MM.1S (cell line): ENCODE measurements at regions not wholly inside any gene's neighbourhood (a gene's known extent, or its start where the extent isn't known, plus 50 kb on each side); places are given as distances from the start of the nearest gene placed in this dataset.

Experiments
- DNase-seq: peaks from one replicate; pipeline ENCODE4 v3.0.0-alpha.2; 2015
- H2AFZ ChIP-seq: fragments of 300-600 bp; sonication (generic); 2 replicates; pipeline ENCODE4 v1.6.0; 2016; ENCODE audit warnings: antibody characterized with exemption, low read length
- H3F3A ChIP-seq: fragments of 300-600 bp; sonication (generic); 2 replicates; pipeline ENCODE4 v1.6.1; 2016; ENCODE audit warnings: mild to moderate bottlenecking, antibody characterized with exemption, low read length, moderate library complexity, mixed read lengths; ENCODE audit not compliant: insufficient read depth
- H3K27ac ChIP-seq: fragments of 300-600 bp; sonication (generic); 2 replicates; pipeline ENCODE4 v1.5.1; 2016; ENCODE audit warnings: mild to moderate bottlenecking, low read length
- H3K27me3 ChIP-seq: fragments of 300-600 bp; sonication (generic); replicated peaks from 2 replicates; pipeline ENCODE4 v1.6.0; 2016; ENCODE audit warnings: low read length; ENCODE audit not compliant: insufficient read depth
- H3K36me3 ChIP-seq: fragments of 300-600 bp; sonication (generic); replicated peaks from 2 replicates; pipeline ENCODE4 v1.6.1; 2016; ENCODE audit warnings: mild to moderate bottlenecking, low read length, mixed read lengths; ENCODE audit not compliant: insufficient read depth
- H3K4me1 ChIP-seq: fragments of 300-600 bp; sonication (generic); 2 replicates; pipeline ENCODE4 v1.6.1; 2016; ENCODE audit warnings: low read length, mixed read lengths
- H3K4me2 ChIP-seq: fragments of 300-600 bp; sonication (generic); 2 replicates; pipeline ENCODE4 v1.6.0; 2016; ENCODE audit warnings: low read depth, low read length
- H3K4me3 ChIP-seq: fragments of 300-600 bp; sonication (generic); 2 replicates; pipeline ENCODE4 v1.5.1; 2016; ENCODE audit warnings: low read length, mixed read lengths
- H3K79me2 ChIP-seq: fragments of 300-600 bp; sonication (generic); 2 replicates; pipeline ENCODE4 v1.6.1; 2016; ENCODE audit warnings: mixed run types, low read length, mixed read lengths
- H3K9ac ChIP-seq: fragments of 300-600 bp; sonication (generic); 2 replicates; pipeline ENCODE4 v1.6.1; 2016; ENCODE audit warnings: low read length, mixed read lengths
- H3K9me2 ChIP-seq: fragments of 300-600 bp; sonication (generic); replicated peaks from 2 replicates; pipeline ENCODE4 v1.6.1; 2016; ENCODE audit warnings: mild to moderate bottlenecking, low read length, mixed read lengths; ENCODE audit not compliant: insufficient read depth
- H3K9me3 ChIP-seq: fragments of 300-600 bp; sonication (generic); replicated peaks from 2 replicates; pipeline ENCODE4 v1.6.1; 2016; ENCODE audit warnings: mild to moderate bottlenecking, low read length, mixed read lengths; ENCODE audit not compliant: insufficient read depth
- H4K20me1 ChIP-seq: fragments of 300-600 bp; sonication (generic); 2 replicates; pipeline ENCODE4 v1.6.1; 2016; ENCODE audit warnings: mild to moderate bottlenecking, low read length, moderate library complexity, mixed read lengths; ENCODE audit not compliant: insufficient read depth
- CTCF ChIP-seq: fragments of 300-600 bp; sonication (generic); IDR thresholded peaks from 2 replicates; pipeline ENCODE4 v1.5.1; 2016; ENCODE audit warnings: antibody characterized with exemption, low read length, mixed read lengths
- EZH2 ChIP-seq: fragments of 300-600 bp; sonication (generic); optimal IDR thresholded peaks from 2 replicates; pipeline ENCODE3; 2017; ENCODE audit warnings: low read depth, mild to moderate bottlenecking, antibody characterized with exemption, low read length, mixed read lengths
- EZH2phosphoT487 ChIP-seq: fragments of 300-600 bp; sonication (generic); IDR thresholded peaks from 2 replicates; pipeline ENCODE4 v1.6.1; 2018; ENCODE audit warnings: antibody characterized with exemption, low read length

GRCh38 chr5:110256298-110256697 lies 470.2 kb downstream of the TMEM232 start:
- H3K9ac ChIP-seq: no peak overlapping the region
- no peaks in the 10 kb centered on the region for H3K36me3 ChIP-seq
- no peak for TF ChIP-seq CTCF
- no peak for TF ChIP-seq EZH2
- TF ChIP-seq EZH2phosphoT487: no peak
- no peak overlapping the region for H3K4me3 ChIP-seq
- no peaks in the 10 kb centered on the region for H3K27me3 ChIP-seq
- no peak overlapping the region for H3K4me2 ChIP-seq
- H3K79me2 ChIP-seq: no peaks in the 10 kb centered on the region
- H3K9me3 ChIP-seq: no peaks in the 10 kb centered on the region
- no peak overlapping the region for H3K27ac ChIP-seq
- H3F3A ChIP-seq: no peaks in the 10 kb centered on the region
- H4K20me1 ChIP-seq: no peaks in the 10 kb centered on the region
- H3K4me1 ChIP-seq: no peaks in the 10 kb centered on the region
- DNase-seq: no peak
- H3K9me2 ChIP-seq: no peaks in the 10 kb centered on the region
- no peak overlapping the region for H2AFZ ChIP-seq

GRCh38 chr5:110257971-110258370 lies 468.5 kb downstream of the TMEM232 start:
- Histone ChIP-seq H3K4me1 (no peaks in the 10 kb centered on the region), H3K27me3 (no peaks in the 10 kb centered on the region), H2AFZ (no peak overlapping the region), H3K4me2 (no peak overlapping the region), H3K9me3 (no peaks in the 10 kb centered on the region), H3K27ac (no peak overlapping the region), H3K4me3 (no peak overlapping the region), H3K36me3 (no peaks in the 10 kb centered on the region), H3K9me2 (no peaks in the 10 kb centered on the region), H3F3A (no peaks in the 10 kb centered on the region), H3K9ac (no peak overlapping the region), H4K20me1 (no peaks in the 10 kb centered on the region), H3K79me2 (no peaks in the 10 kb centered on the region)
- TF ChIP-seq EZH2phosphoT487 (no peak), EZH2 (no peak), CTCF (no peak)
- DNase-seq: no peak

- no peak for DNase-seq
- TF ChIP-seq EZH2phosphoT487 (no peak), EZH2 (no peak), CTCF (no peak)
- no peak overlapping the region for H2AFZ ChIP-seq
- no peak overlapping the region for H3K27ac ChIP-seq
- H3K4me2 ChIP-seq: no peak overlapping the region
- no peaks in the 10 kb centered on the region for H4K20me1 ChIP-seq
- no peaks in the 10 kb centered on the region for H3K9me2 ChIP-seq
- H3K27me3 ChIP-seq: no peaks in the 10 kb centered on the region
- H3K36me3 ChIP-seq: no peaks in the 10 kb centered on the region
- H3K4me1 ChIP-seq: no peaks in the 10 kb centered on the region
- H3F3A ChIP-seq: no peaks in the 10 kb centered on the region
- no peaks in the 10 kb centered on the region for H3K9me3 ChIP-seq
- no peak overlapping the region for H3K9ac ChIP-seq
- H3K79me2 ChIP-seq: no peaks in the 10 kb centered on the region
- H3K4me3 ChIP-seq: no peak overlapping the region
Measured at GRCh38 chr5:110258460-110259216, 467.8 kb downstream of the TMEM232 start.
